Tibial nerve (tissue), 3 donors: ENCODE measurements at regions not wholly inside any gene's neighbourhood (a gene's known extent, or its start where the extent isn't known, plus 50 kb on each side); places are given as distances from the start of the nearest gene placed in this dataset.

ENCODE experiments used
- EP300 ChIP-seq, 2 donors: sonication (generic); formaldehyde crosslinking; IDR thresholded peaks; one replicate each; pipeline ENCODE4 v1.6.1; 2017; ENCODE audit warnings: antibody characterized with exemption in 2 of 2, mild to moderate bottlenecking in 1 of 2
- POLR2A ChIP-seq, 2 donors: fragments of 450-650 bp; IDR thresholded peaks; one replicate each; pipeline ENCODE4 v1.6.1; 2017; ENCODE audit warnings: antibody characterized with exemption in 2 of 2, mild to moderate bottlenecking in 2 of 2, moderate library complexity in 2 of 2

GRCh38 chr10:89147256-89147655, 59.9 kb downstream of the CH25H start:
- no peak for TF ChIP-seq POLR2A (IDR thresholded peaks at IDR 0.05)
- no peak for TF ChIP-seq EP300 (IDR thresholded peaks at IDR 0.05)
